ENCODE measurements at regions not wholly inside any gene's neighbourhood (a gene's known extent, or its start where the extent isn't known, plus 50 kb on each side); places are given as distances from the start of the nearest gene placed in this dataset.
"Not testable (repeated sequence)": the region's sequence is repeated elsewhere in the genome, so short reads cannot be mapped to it uniquely, and the experiment has no call there.

- H3K27me3 ChIP-seq (ENCODE audit: insufficient read depth in 3 of 3, low read length in 2 of 3); H3K4me3 ChIP-seq; ATAC-seq; H3K27ac ChIP-seq; intact Hi-C loops (cut with DNase I); H3K36me3 ChIP-seq (ENCODE audit: insufficient read depth in 1 of 2, low read depth in 1 of 2); DNase-seq; H3K4me1 ChIP-seq; H3K9me3 ChIP-seq: not testable (repeated sequence)
- no CpG with 5 or more reads among the region's 58 CpGs for WGBS, 3 donors
These were observed 81.6 kb upstream of the FCGR1A start for GRCh38 chr1:149700677-149701567.

DNA sequence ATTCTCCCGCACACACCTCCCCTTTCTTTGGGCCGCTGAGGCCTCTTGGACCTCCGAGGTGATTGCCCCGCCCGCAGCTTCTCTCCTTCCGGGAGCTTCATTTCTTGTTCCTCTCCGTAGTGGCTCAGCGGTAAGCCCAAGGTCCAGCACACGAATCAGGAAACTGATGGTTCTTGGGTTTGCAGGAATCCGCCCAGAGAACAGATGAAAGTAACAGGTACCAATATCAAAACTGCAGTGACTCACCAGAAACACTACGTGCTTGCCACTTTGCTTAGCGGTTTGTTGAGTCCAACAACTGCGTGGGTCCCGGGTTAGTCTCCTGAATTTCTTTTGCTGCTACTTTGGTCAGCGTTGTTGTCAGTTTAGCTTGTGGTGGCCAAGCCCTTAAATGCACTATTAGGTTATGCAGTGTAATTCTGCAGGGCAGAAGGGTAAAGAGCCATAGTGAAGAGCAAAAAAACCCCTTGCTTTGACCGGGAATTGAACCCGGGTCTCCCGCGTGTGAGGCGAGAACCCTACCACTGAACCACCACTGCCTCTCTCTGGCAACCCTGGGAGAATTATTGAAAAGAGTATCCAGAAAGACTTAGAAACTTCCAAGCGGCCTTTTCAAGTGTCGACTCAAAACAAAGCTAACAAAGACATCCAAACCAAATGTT lies 74.2 kb upstream of the FCGR1A start:
- H3K4me3 ChIP-seq; H3K4me1 ChIP-seq; H3K27ac ChIP-seq; intact Hi-C loops (cut with DNase I); H3K36me3 ChIP-seq (ENCODE audit: insufficient read depth in 1 of 2, low read depth in 1 of 2); H3K9me3 ChIP-seq; H3K27me3 ChIP-seq (ENCODE audit: insufficient read depth in 3 of 3, low read length in 2 of 3): not testable (repeated sequence)
- peak; percentile 44 to 61 for DNase-seq
- peak; percentile 57 to 82 (median 73) for ATAC-seq
- 5 to 8% (median 7%) methylated on average over 12 of the region's 22 CpGs for WGBS, 3 donors

GRCh38 chr1:149711651-149712050 lies 70.8 kb upstream of the FCGR1A start:
- DNase-seq; H3K4me1 ChIP-seq; H3K27me3 ChIP-seq (ENCODE audit: insufficient read depth in 3 of 3, low read length in 2 of 3); H3K27ac ChIP-seq; H3K9me3 ChIP-seq; H3K4me3 ChIP-seq; H3K36me3 ChIP-seq (ENCODE audit: insufficient read depth in 1 of 2, low read depth in 1 of 2); intact Hi-C loops (cut with DNase I): not testable (repeated sequence)
- ATAC-seq = peak in 3 of 4 donors; percentile 35 to 65 (median 45)
- WGBS, 3 donors = 27% methylated on average over 1 of the region's 12 CpGs; no CpG with 5 or more reads in 2 of the 3 donors

- H3K27me3 ChIP-seq (ENCODE audit: insufficient read depth in 3 of 3, low read length in 2 of 3); H3K36me3 ChIP-seq (ENCODE audit: insufficient read depth in 1 of 2, low read depth in 1 of 2); intact Hi-C loops (cut with DNase I); H3K9me3 ChIP-seq; H3K4me3 ChIP-seq; H3K4me1 ChIP-seq; H3K27ac ChIP-seq: not testable (repeated sequence)
- DNase-seq (peak in 1 of 2 donors; percentile 17), ATAC-seq (peak in 1 of 4 donors; percentile 62)
- 26 to 37% (median 35%) methylated on average over 22 to 23 of the region's 30 CpGs for WGBS, 3 donors
These were observed 70.2 kb upstream of the FCGR1A start for GRCh38 chr1:149712154-149712927.

GRCh38 chr1:149713513-149713912 lies 69.0 kb upstream of the FCGR1A start:
- H3K36me3 ChIP-seq (ENCODE audit: insufficient read depth in 1 of 2, low read depth in 1 of 2); intact Hi-C loops (cut with DNase I); H3K4me1 ChIP-seq; ATAC-seq; DNase-seq; H3K4me3 ChIP-seq; H3K9me3 ChIP-seq; H3K27ac ChIP-seq; H3K27me3 ChIP-seq (ENCODE audit: insufficient read depth in 3 of 3, low read length in 2 of 3): not testable (repeated sequence)
- 24 to 62% (median 27%) methylated on average over 2 to 3 of the region's 6 CpGs for WGBS, 3 donors

DNA sequence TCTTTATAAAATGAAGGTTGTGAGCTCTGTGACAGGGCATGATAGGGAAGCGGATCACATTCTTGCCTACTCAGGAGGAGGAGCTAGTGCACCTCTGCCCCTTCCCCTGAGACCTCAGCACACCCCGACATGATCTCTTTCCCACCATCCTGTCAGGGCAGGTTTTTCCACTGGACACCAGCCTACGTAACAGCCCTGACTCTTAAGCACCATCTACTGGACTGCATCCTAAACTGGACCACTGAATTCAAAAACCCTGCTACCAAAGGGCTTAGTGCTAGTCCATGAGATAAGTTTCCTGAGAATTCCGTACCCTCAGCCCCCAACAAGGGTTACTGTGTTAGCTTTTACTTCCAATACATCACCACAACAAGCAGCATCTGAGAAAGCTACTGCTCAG lies 68.5 kb upstream of the FCGR1A start:
- H3K4me1 ChIP-seq; DNase-seq; H3K27ac ChIP-seq; intact Hi-C loops (cut with DNase I); H3K36me3 ChIP-seq (ENCODE audit: insufficient read depth in 1 of 2, low read depth in 1 of 2); ATAC-seq; H3K4me3 ChIP-seq; H3K27me3 ChIP-seq (ENCODE audit: insufficient read depth in 3 of 3, low read length in 2 of 3); H3K9me3 ChIP-seq: not testable (repeated sequence)
- WGBS, 3 donors = 50 to 78% (median 69%) methylated on average over 1 of the region's 4 CpGs

- ATAC-seq; H3K4me3 ChIP-seq; H3K4me1 ChIP-seq; H3K9me3 ChIP-seq; H3K27me3 ChIP-seq (ENCODE audit: insufficient read depth in 3 of 3, low read length in 2 of 3); H3K36me3 ChIP-seq (ENCODE audit: insufficient read depth in 1 of 2, low read depth in 1 of 2); intact Hi-C loops (cut with DNase I); DNase-seq; H3K27ac ChIP-seq: not testable (repeated sequence)
- WGBS, 3 donors = no CpG with 5 or more reads among the region's 3 CpGs
These were observed 57.7 kb upstream of the FCGR1A start for GRCh38 chr1:149724618-149725302.

- H3K36me3 ChIP-seq (ENCODE audit: insufficient read depth in 1 of 2, low read depth in 1 of 2); intact Hi-C loops (cut with DNase I); H3K9me3 ChIP-seq; ATAC-seq; H3K27ac ChIP-seq; DNase-seq; H3K4me3 ChIP-seq; H3K27me3 ChIP-seq (ENCODE audit: insufficient read depth in 3 of 3, low read length in 2 of 3); H3K4me1 ChIP-seq: not testable (repeated sequence)
- WGBS, 3 donors = 50 to 88% (median 82%) methylated on average over 2 to 4 of the region's 4 CpGs
These were observed 55.8 kb upstream of the FCGR1A start for GRCh38 chr1:149726688-149727087.

DNA sequence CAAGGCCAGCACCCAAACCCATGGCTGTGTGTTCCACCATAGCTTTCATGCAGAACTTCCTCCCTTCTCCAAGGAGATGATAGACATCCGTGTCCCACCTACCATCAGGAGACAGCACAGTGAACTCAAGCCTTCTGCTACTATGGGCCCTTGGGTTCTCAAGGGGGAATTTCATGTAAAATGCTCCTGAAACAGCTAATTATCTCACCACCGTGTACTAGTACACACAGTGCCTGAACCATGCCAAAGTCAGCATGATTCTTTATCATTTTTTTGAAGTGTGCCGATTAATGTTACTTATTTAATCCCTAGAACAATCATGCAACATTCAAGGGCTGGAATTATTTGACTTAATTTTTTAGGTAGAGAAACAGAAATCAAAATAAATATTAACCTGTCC lies 53.9 kb upstream of the FCGR1A start:
- H3K36me3 ChIP-seq (ENCODE audit: insufficient read depth in 1 of 2, low read depth in 1 of 2); intact Hi-C loops (cut with DNase I); H3K4me1 ChIP-seq; H3K27ac ChIP-seq; H3K9me3 ChIP-seq; ATAC-seq; H3K27me3 ChIP-seq (ENCODE audit: insufficient read depth in 3 of 3, low read length in 2 of 3); DNase-seq; H3K4me3 ChIP-seq: not testable (repeated sequence)
- no CpG with 5 or more reads among the region's 3 CpGs for WGBS, 3 donors
